OCI-LY1 (cell line): ENCODE measurements at regions not wholly inside any gene's neighbourhood (a gene's known extent, or its start where the extent isn't known, plus 50 kb on each side); places are given as distances from the start of the nearest gene placed in this dataset.

ENCODE experiments used
- H2AFZ ChIP-seq: fragments of 200-600 bp; sonication (generic), shearing (Covaris generic); 2 replicates; pipeline ENCODE4 v1.6.0; 2014; ENCODE audit warnings: antibody characterized with exemption, mild to moderate bottlenecking, low read length
- H3F3A ChIP-seq: fragments of 200-600 bp; sonication (generic), shearing (Covaris generic); 2 replicates; pipeline ENCODE4 v1.6.0; 2014; ENCODE audit warnings: mild to moderate bottlenecking, antibody characterized with exemption, low read length, moderate library complexity; ENCODE audit not compliant: insufficient read depth
- H3K27ac ChIP-seq: fragments of 200-600 bp; sonication (generic); 2 replicates; pipeline ENCODE4 v1.5.1; 2014; ENCODE audit warnings: low read length, mixed run types, mild to moderate bottlenecking, low read depth; ENCODE audit not compliant: poor library complexity, severe bottlenecking
- H3K27me3 ChIP-seq: fragments of 200-600 bp; sonication (generic); 2 replicates; pipeline ENCODE4 v1.6.0; 2014; ENCODE audit warnings: antibody characterized with exemption, mild to moderate bottlenecking, low read length, moderate library complexity; ENCODE audit not compliant: insufficient read depth
- H3K36me3 ChIP-seq: fragments of 200-600 bp; sonication (generic); 2 replicates; pipeline ENCODE4 v1.6.1; 2014; ENCODE audit warnings: mild to moderate bottlenecking, antibody characterized with exemption, low read length, moderate library complexity, mixed read lengths; ENCODE audit not compliant: insufficient read depth
- H3K4me1 ChIP-seq: fragments of 200-600 bp; sonication (generic); 2 replicates; pipeline ENCODE4 v1.5.1; 2014; ENCODE audit warnings: mild to moderate bottlenecking, low read length, moderate library complexity; ENCODE audit not compliant: insufficient read depth, severe bottlenecking
- H3K4me2 ChIP-seq: fragments of 200-600 bp; sonication (generic), shearing (Covaris generic); 2 replicates; pipeline ENCODE4 v1.6.1; 2014; ENCODE audit warnings: low read length
- H3K4me3 ChIP-seq: fragments of 200-600 bp; sonication (generic); 2 replicates; pipeline ENCODE4 v1.5.1; 2014; ENCODE audit warnings: low read length, low read depth, mild to moderate bottlenecking, mixed read lengths; ENCODE audit not compliant: poor library complexity, severe bottlenecking
- H3K79me2 ChIP-seq: fragments of 200-600 bp; shearing (Covaris generic); 2 replicates; pipeline ENCODE4 v1.6.1; 2016; ENCODE audit warnings: mixed run types, low read length, mixed read lengths; ENCODE audit not compliant: insufficient read depth
- H3K9ac ChIP-seq: fragments of 200-600 bp; sonication (generic), shearing (Covaris generic); 2 replicates; pipeline ENCODE4 v1.6.1; 2014; ENCODE audit warnings: mild to moderate bottlenecking, low read length, mixed read lengths
- H3K9me2 ChIP-seq: fragments of 200-600 bp; sonication (generic), shearing (Covaris generic); 2 replicates; pipeline ENCODE4 v1.6.1; 2014; ENCODE audit warnings: low read depth, mild to moderate bottlenecking, low read length, mixed read lengths
- H3K9me3 ChIP-seq: fragments of 200-600 bp; shearing (Covaris generic); 2 replicates; pipeline ENCODE4 v1.6.1; 2014; ENCODE audit warnings: low read length, mixed read lengths
- H4K20me1 ChIP-seq: fragments of 200-600 bp; sonication (generic), shearing (Covaris generic); 2 replicates; pipeline ENCODE4 v1.6.0; 2016; ENCODE audit warnings: mild to moderate bottlenecking, low read length; ENCODE audit not compliant: insufficient read depth
- CTCF ChIP-seq: fragments of 200-600 bp; sonication (generic), shearing (Covaris generic); IDR thresholded peaks from 2 replicates; pipeline ENCODE4 v1.5.1; 2017; ENCODE audit warnings: mild to moderate bottlenecking, antibody characterized with exemption, low read length, moderate library complexity, mixed read lengths
- EZH2 ChIP-seq: fragments of 200-600 bp; sonication (generic), shearing (Covaris generic); IDR thresholded peaks from 2 replicates; pipeline ENCODE4 v1.8.0; 2017; ENCODE audit warnings: borderline replicate concordance, mixed run types, mild to moderate bottlenecking, antibody characterized with exemption, low read length, moderate library complexity, mixed read lengths

GRCh38 chr1:243938208-243938607 lies 88.2 kb upstream of the AKT3 start:
- no peaks in the 10 kb centered on the region for H3K27me3 ChIP-seq
- H3K27ac ChIP-seq: no peak overlapping the region
- no peak overlapping the region for H3K4me2 ChIP-seq
- no peaks in the 10 kb centered on the region for H4K20me1 ChIP-seq
- no peak for TF ChIP-seq CTCF
- TF ChIP-seq EZH2: no peak
- H3K36me3 ChIP-seq: no peaks in the 10 kb centered on the region
- H3K79me2 ChIP-seq: no peaks in the 10 kb centered on the region
- H3K9ac ChIP-seq: no peak overlapping the region
- H3K9me2 ChIP-seq: no peaks in the 10 kb centered on the region
- no peaks in the 10 kb centered on the region for H3K9me3 ChIP-seq
- no peaks in the 10 kb centered on the region for H3K4me1 ChIP-seq
- H2AFZ ChIP-seq: no peak overlapping the region
- H3F3A ChIP-seq: no peaks in the 10 kb centered on the region
- no peak overlapping the region for H3K4me3 ChIP-seq

GRCh38 chr1:243933495-243933894 lies 83.5 kb upstream of the AKT3 start:
- H3K4me1 ChIP-seq: no peaks in the 10 kb centered on the region
- H3K27me3 ChIP-seq: no peaks in the 10 kb centered on the region
- no peak overlapping the region for H3K4me3 ChIP-seq
- H4K20me1 ChIP-seq: no peaks in the 10 kb centered on the region
- no peaks in the 10 kb centered on the region for H3K9me2 ChIP-seq
- H3K36me3 ChIP-seq: no peaks in the 10 kb centered on the region
- no peaks in the 10 kb centered on the region for H3K79me2 ChIP-seq
- H2AFZ ChIP-seq: no peak overlapping the region
- H3K9me3 ChIP-seq: no peaks in the 10 kb centered on the region
- no peak for TF ChIP-seq CTCF
- TF ChIP-seq EZH2: no peak
- H3F3A ChIP-seq: no peaks in the 10 kb centered on the region
- no peak overlapping the region for H3K9ac ChIP-seq
- H3K4me2 ChIP-seq: no peak overlapping the region
- H3K27ac ChIP-seq: no peak overlapping the region

- no peaks in the 10 kb centered on the region for H3K4me1 ChIP-seq
Measured at GRCh38 chr1:243931957-243932356, 81.9 kb upstream of the AKT3 start.

More at GRCh38 chr1:243931957-243932356, 81.9 kb upstream of the AKT3 start:
- no peaks in the 10 kb centered on the region for H3F3A ChIP-seq
- TF ChIP-seq CTCF (no peak), EZH2 (no peak)
- H2AFZ ChIP-seq: no peak overlapping the region
- no peak overlapping the region for H3K9ac ChIP-seq
- H3K9me3 ChIP-seq: no peaks in the 10 kb centered on the region
- no peaks in the 10 kb centered on the region for H3K27me3 ChIP-seq
- no peak overlapping the region for H3K27ac ChIP-seq
- H3K4me2 ChIP-seq: no peak overlapping the region
- H3K9me2 ChIP-seq: no peaks in the 10 kb centered on the region
- no peak overlapping the region for H3K4me3 ChIP-seq
- H4K20me1 ChIP-seq: no peaks in the 10 kb centered on the region
- no peaks in the 10 kb centered on the region for H3K79me2 ChIP-seq
- no peaks in the 10 kb centered on the region for H3K36me3 ChIP-seq
